ENCODE measurements at regions not wholly inside any gene's neighbourhood (a gene's known extent, or its start where the extent isn't known, plus 50 kb on each side); places are given as distances from the start of the nearest gene placed in this dataset.

- Histone ChIP-seq H3K4me1 (ENCODE audit: insufficient read depth, low read length) (no peaks in the 10 kb centered on the region), H3K79me2 (ENCODE audit: insufficient read depth, low read length) (no peaks in the 10 kb centered on the region), H3K79me1 (ENCODE audit: insufficient read depth, low read depth, low read length, poor library complexity, severe bottlenecking) (no peaks in the 10 kb centered on the region), H4K5ac (ENCODE audit: insufficient read length, low read depth, low read length) (no peak overlapping the region), H2BK12ac (ENCODE audit: insufficient read length, low read depth, low read length) (no peak overlapping the region), H3K4me2 (ENCODE audit: insufficient read depth, insufficient read length, low read length) (no peak overlapping the region), H4K20me1 (ENCODE audit: control insufficient read depth, insufficient read depth, insufficient read length) (no peaks in the 10 kb centered on the region), H3K27me3 (ENCODE audit: insufficient read depth, low read length) (no peaks in the 10 kb centered on the region), H2BK5ac (ENCODE audit: insufficient read length, low read length) (no peak overlapping the region), H3K23ac (ENCODE audit: insufficient read length, low read depth, low read length) (no peak overlapping the region), H2AFZ (ENCODE audit: low read length) (no peak overlapping the region), H3K18ac (ENCODE audit: insufficient read length, low read depth, low read length) (no peak overlapping the region), H2AK5ac (ENCODE audit: insufficient read length, low read length) (no peak overlapping the region), H2BK15ac (ENCODE audit: low read depth, low read length) (no peak overlapping the region), H3K14ac (ENCODE audit: insufficient read depth, low read length) (no peak overlapping the region), H3K9me3 (ENCODE audit: control insufficient read depth, low read depth, low read length) (no peaks in the 10 kb centered on the region), H3T11ph (ENCODE audit: low read length) (no peak overlapping the region), H3K27ac (ENCODE audit: insufficient read length, low read depth, low read length) (no peak overlapping the region), H2BK120ac (ENCODE audit: low read depth, low read length, poor library complexity, severe bottlenecking) (no peak overlapping the region), H4K8ac (replicated peaks; ENCODE audit: insufficient read length, low read depth, low read length) (no peak overlapping the region), H3K56ac (ENCODE audit: insufficient read length, low read depth, low read length) (no peak overlapping the region), H2BK20ac (ENCODE audit: low read depth, low read length, poor library complexity, severe bottlenecking) (no peak overlapping the region), H3K23me2 (ENCODE audit: insufficient read length, low read depth, low read length, poor library complexity, severe bottlenecking) (no peaks in the 10 kb centered on the region), H3K9ac (ENCODE audit: extremely low read depth, insufficient read length, low read length) (no peak overlapping the region), H3K4ac (ENCODE audit: low read depth, low read length) (no peak overlapping the region), H4K91ac (ENCODE audit: insufficient read length, low read depth, low read length) (no peak overlapping the region)
- H3K27me3 Mint-ChIP-seq (ENCODE audit: low read depth): no peaks in the 10 kb centered on the region; the same call in 1 of the 2 replicates
- DNase-seq: no peak
- no peaks in the 10 kb centered on the region for H3K4me1 Mint-ChIP-seq
- no peaks in the 10 kb centered on the region for H3K9me3 Mint-ChIP-seq
- WGBS (ENCODE audit: extremely low coverage, insufficient read length, low lambda C conversion rate): no CpG with 5 or more reads among the region's 5 CpGs
- no peak for TF ChIP-seq CTCF (conservative IDR thresholded peaks at IDR 0.05)
- H3K36me3 Mint-ChIP-seq (ENCODE audit: insufficient read depth in 1 of 3, low read depth in 3 of 3): no peaks in the 10 kb centered on the region; a peak in 1 of 7 replicates
- H3K27ac Mint-ChIP-seq: no peak overlapping the region
- H3K4me3 Mint-ChIP-seq: no peak overlapping the region
Measured at GRCh38 chr2:147560810-147561535, 283.9 kb upstream of the ACVR2A start.
